ENCODE measurements at regions not wholly inside any gene's neighbourhood (a gene's known extent, or its start where the extent isn't known, plus 50 kb on each side); places are given as distances from the start of the nearest gene placed in this dataset.
"Not testable (repeated sequence)": the region's sequence is repeated elsewhere in the genome, so short reads cannot be mapped to it uniquely, and the experiment has no call there.

- DNase-seq (ENCODE audit: low spot score): no peak
Observed at GRCh38 chr2:142827170-142827569, 50.3 kb upstream of the KYNU start.

- no peak for DNase-seq (ENCODE audit: low spot score)
Observed at GRCh38 chr2:142825861-142826260, 51.6 kb upstream of the KYNU start.

- DNase-seq (ENCODE audit: low spot score): no peak
Observed at GRCh38 chr2:142824756-142825155, 52.7 kb upstream of the KYNU start.

GRCh38 chr2:142822190-142822589, 55.3 kb upstream of the KYNU start:
- no peak for DNase-seq (ENCODE audit: low spot score)

- DNase-seq (ENCODE audit: low spot score): no peak
Observed at GRCh38 chr2:142819411-142819810, 58.1 kb upstream of the KYNU start.

GRCh38 chr2:142815375-142815774, 62.1 kb upstream of the KYNU start:
- DNase-seq (ENCODE audit: low spot score): no peak

GRCh38 chr2:142813830-142814829, 63.3 kb upstream of the KYNU start:
- DNase-seq (ENCODE audit: low spot score): no peak

GRCh38 chr2:142811644-142812043, 65.8 kb upstream of the KYNU start:
- not testable (repeated sequence) for DNase-seq (ENCODE audit: low spot score)

- DNase-seq (ENCODE audit: low spot score): no peak
Observed at GRCh38 chr2:142805244-142805643, 72.2 kb upstream of the KYNU start.

- DNase-seq (ENCODE audit: low spot score): no peak
Observed at GRCh38 chr2:142803158-142803557, 74.3 kb upstream of the KYNU start.

GRCh38 chr2:142796588-142796987, 80.9 kb upstream of the KYNU start:
- DNase-seq (ENCODE audit: low spot score): no peak

- no peak for DNase-seq (ENCODE audit: low spot score)
Observed at GRCh38 chr2:142796161-142796560, 81.3 kb upstream of the KYNU start.

GRCh38 chr2:142794850-142795249, 82.6 kb upstream of the KYNU start:
- DNase-seq (ENCODE audit: low spot score): no peak

GRCh38 chr2:142792328-142792727, 85.1 kb upstream of the KYNU start:
- not testable (repeated sequence) for DNase-seq (ENCODE audit: low spot score)

GRCh38 chr2:142791335-142791734, 86.1 kb upstream of the KYNU start:
- DNase-seq (ENCODE audit: low spot score): no peak

- DNase-seq (ENCODE audit: low spot score): no peak
Observed at GRCh38 chr2:142786918-142787702, 90.4 kb upstream of the KYNU start.

- DNase-seq (ENCODE audit: low spot score): no peak
Observed at GRCh38 chr2:142782942-142783443, 94.5 kb upstream of the KYNU start.

- no peak for DNase-seq (ENCODE audit: low spot score)
Observed at GRCh38 chr2:142781146-142781545, 96.3 kb upstream of the KYNU start.

- no peak for DNase-seq (ENCODE audit: low spot score)
Observed at GRCh38 chr2:142778289-142778688, 99.2 kb upstream of the KYNU start.

GRCh38 chr2:142777742-142778141, 99.7 kb upstream of the KYNU start:
- DNase-seq (ENCODE audit: low spot score): no peak

GRCh38 chr2:142769761-142770160, 107.7 kb upstream of the KYNU start:
- no peak for DNase-seq (ENCODE audit: low spot score)

- DNase-seq (ENCODE audit: low spot score): no peak
Observed at GRCh38 chr2:142767847-142768246, 109.6 kb upstream of the KYNU start.

GRCh38 chr2:142758973-142759372, 118.5 kb upstream of the KYNU start:
- DNase-seq (ENCODE audit: low spot score): no peak
